ES-I3 (cell line): ENCODE measurements at regions not wholly inside any gene's neighbourhood (a gene's known extent, or its start where the extent isn't known, plus 50 kb on each side); places are given as distances from the start of the nearest gene placed in this dataset.

ENCODE experiments used
- H3K36me3 ChIP-seq: 2 replicates; pipeline ENCODE4 v1.6.1; 2013; ENCODE audit warnings: mild to moderate bottlenecking, low read length, control low read depth, moderate library complexity; ENCODE audit not compliant: insufficient read depth
- H3K4me1 ChIP-seq: 2 replicates; pipeline ENCODE4 v1.6.1; 2013; ENCODE audit warnings: mild to moderate bottlenecking, control low read depth, low read length; ENCODE audit not compliant: insufficient read depth
- H3K9ac ChIP-seq: 2 replicates; pipeline ENCODE4 v1.6.1; 2013; ENCODE audit warnings: low read depth, mild to moderate bottlenecking, low read length, moderate library complexity
- H3K9me3 ChIP-seq: 2 replicates; pipeline ENCODE4 v1.6.1; 2013; ENCODE audit warnings: mild to moderate bottlenecking, low read length, moderate library complexity; ENCODE audit not compliant: control insufficient read depth, insufficient read depth

DNA sequence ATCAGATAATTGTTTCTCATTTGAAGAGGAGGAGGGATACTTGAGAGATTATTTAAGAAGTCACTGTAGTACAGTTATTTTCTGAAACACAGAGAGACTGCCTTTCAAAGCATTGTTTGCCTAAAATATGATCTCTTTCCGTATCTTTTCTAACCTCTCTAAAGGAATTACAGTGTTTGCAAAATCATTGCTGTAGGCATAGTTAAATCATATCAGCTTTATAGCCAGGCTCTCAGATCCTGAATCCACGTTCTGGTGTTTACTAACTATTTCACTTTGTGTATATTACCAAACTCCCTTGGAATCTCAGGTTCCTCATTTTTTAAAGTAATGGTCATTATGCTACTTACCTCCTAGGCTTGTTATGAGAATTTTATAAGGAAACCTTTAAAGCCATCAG is 1151.6 kb upstream of the CDH9 start:
- no peaks in the 10 kb centered on the region for H3K9me3 ChIP-seq
- H3K36me3 ChIP-seq, result no peaks in the 10 kb centered on the region
- H3K4me1 ChIP-seq, result no peaks in the 10 kb centered on the region
- no peak overlapping the region for H3K9ac ChIP-seq

DNA sequence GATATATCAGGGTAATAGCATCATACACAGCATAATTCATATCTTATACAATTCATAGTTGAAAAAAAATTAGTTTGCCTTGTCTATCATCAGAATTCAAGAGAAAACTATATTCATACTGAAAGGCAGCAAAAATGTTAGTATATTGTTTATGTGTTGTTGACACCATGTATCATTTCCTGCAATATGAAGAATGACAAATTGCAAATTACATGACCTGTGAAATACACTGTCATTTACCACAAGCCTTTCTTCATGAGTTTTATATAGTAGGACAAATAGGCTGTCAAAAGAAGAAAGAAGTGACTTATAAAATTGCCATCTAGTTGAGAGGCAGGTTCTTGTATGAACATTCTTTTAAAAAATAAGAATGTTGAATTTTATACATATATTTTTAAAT is 1136.3 kb upstream of the CDH9 start:
- no peaks in the 10 kb centered on the region for H3K36me3 ChIP-seq
- no peak overlapping the region for H3K9ac ChIP-seq
- H3K9me3 ChIP-seq, result no peaks in the 10 kb centered on the region
- no peaks in the 10 kb centered on the region for H3K4me1 ChIP-seq

DNA sequence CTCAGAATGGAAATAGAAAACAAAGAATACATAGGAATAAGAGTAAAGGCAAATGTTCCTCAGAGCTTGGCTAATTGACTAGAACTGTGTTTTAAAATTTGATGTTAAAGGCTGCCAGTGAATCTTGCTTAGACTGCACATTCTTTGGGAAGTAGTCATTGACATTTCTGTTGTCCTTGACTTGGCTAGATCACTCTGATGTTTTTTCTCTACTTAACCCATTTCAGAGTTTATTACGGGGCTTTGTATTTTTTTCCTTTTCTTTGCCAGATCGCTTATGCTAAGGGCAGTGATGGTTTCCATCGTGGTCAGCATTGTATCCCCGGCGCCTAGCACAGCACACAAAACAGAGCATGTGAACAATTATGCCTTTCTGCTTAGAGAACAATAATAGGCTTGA is 1126.7 kb upstream of the CDH9 start:
- Histone ChIP-seq H3K4me1 (no peaks in the 10 kb centered on the region), H3K9ac (no peak overlapping the region), H3K9me3 (no peaks in the 10 kb centered on the region), H3K36me3 (no peaks in the 10 kb centered on the region)

GRCh38 chr5:28164568-28164967 is 1126.2 kb upstream of the CDH9 start:
- Histone ChIP-seq H3K4me1 (no peaks in the 10 kb centered on the region), H3K9me3 (no peaks in the 10 kb centered on the region), H3K36me3 (no peaks in the 10 kb centered on the region), H3K9ac (no peak overlapping the region)

GRCh38 chr5:28156981-28157380 is 1118.6 kb upstream of the CDH9 start:
- Histone ChIP-seq H3K4me1 (no peaks in the 10 kb centered on the region), H3K9me3 (no peaks in the 10 kb centered on the region), H3K9ac (no peak overlapping the region), H3K36me3 (no peaks in the 10 kb centered on the region)

DNA sequence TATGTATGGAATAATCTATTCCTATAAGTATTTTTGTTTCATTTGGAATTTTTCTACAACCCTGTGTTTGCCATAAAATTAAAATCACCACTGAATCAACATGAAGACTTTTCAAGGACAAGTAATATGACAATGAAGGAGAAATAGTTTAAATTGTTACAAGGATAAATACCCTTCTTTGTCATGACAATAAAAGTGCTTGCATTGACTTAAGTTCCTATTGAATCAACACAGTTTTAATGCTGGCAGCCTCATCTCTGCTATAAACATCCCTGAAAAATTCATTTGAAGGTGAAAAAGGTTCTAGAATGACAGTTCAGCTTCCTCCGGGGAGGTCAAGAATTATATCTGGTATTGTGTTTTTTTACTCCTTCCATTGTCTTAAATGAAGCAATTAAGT is 1105.1 kb upstream of the CDH9 start:
- Histone ChIP-seq H3K4me1 (no peaks in the 10 kb centered on the region), H3K36me3 (no peaks in the 10 kb centered on the region), H3K9ac (no peak overlapping the region), H3K9me3 (no peaks in the 10 kb centered on the region)

GRCh38 chr5:28132151-28132550 is 1093.8 kb upstream of the CDH9 start:
- H3K9ac ChIP-seq, result no peak overlapping the region
- no peaks in the 10 kb centered on the region; the same call in 1 of the 2 replicates for H3K9me3 ChIP-seq
- no peaks in the 10 kb centered on the region for H3K4me1 ChIP-seq
- H3K36me3 ChIP-seq, result no peaks in the 10 kb centered on the region

DNA sequence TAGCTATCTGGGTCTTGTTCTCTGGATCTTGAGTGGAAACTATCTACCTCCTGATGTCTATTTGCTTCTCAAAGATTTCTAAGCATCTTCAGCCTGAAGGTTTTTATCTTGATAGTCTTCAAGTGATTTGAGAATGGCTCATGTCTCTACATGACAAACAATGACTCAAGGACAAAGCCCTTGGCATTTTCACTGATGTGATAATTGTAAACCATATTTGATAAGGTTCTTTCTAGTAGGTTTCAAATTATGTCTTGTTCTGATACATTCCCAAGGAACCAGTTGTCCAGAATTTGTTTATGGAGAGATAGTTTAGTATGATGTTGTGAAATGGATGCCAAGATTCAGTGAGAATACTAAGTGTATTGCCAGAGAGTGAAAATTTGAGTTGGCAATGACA is 1079.3 kb upstream of the CDH9 start:
- Histone ChIP-seq H3K4me1 (no peaks in the 10 kb centered on the region), H3K36me3 (no peaks in the 10 kb centered on the region), H3K9ac (no peak overlapping the region), H3K9me3 (no peaks in the 10 kb centered on the region)

DNA sequence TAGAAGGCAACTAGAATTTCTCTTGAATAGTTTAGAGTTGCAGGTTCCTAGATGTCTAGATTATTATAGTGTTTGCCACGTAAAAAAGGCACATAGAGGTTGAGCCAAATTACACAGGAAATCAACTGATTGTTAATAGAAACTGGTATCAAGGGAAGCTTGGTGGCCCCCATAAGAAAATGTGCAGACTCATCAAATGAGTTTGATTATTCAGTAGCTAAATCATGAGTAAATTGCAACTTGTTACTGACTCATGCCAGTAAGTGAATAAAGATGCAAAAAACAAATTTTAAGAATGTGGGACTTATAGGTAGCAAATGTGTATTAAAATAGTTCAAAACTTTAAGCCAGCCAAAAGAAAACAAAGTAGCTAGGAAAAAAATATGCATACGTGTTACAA is 1078.9 kb upstream of the CDH9 start:
- Histone ChIP-seq H3K9me3 (no peaks in the 10 kb centered on the region), H3K9ac (no peak overlapping the region), H3K36me3 (no peaks in the 10 kb centered on the region), H3K4me1 (no peaks in the 10 kb centered on the region)

GRCh38 chr5:28110781-28111180 is 1072.4 kb upstream of the CDH9 start:
- Histone ChIP-seq H3K4me1 (no peaks in the 10 kb centered on the region), H3K9me3 (no peaks in the 10 kb centered on the region), H3K9ac (no peak overlapping the region), H3K36me3 (no peaks in the 10 kb centered on the region)

GRCh38 chr5:28104080-28104479 is 1065.7 kb upstream of the CDH9 start:
- H3K36me3 ChIP-seq, result no peaks in the 10 kb centered on the region
- no peaks in the 10 kb centered on the region for H3K9me3 ChIP-seq
- no peaks in the 10 kb centered on the region for H3K4me1 ChIP-seq
- H3K9ac ChIP-seq, result no peak overlapping the region

GRCh38 chr5:28084069-28084468 is 1045.7 kb upstream of the CDH9 start:
- Histone ChIP-seq H3K9me3 (no peaks in the 10 kb centered on the region), H3K9ac (no peak overlapping the region), H3K36me3 (no peaks in the 10 kb centered on the region), H3K4me1 (no peaks in the 10 kb centered on the region)

DNA sequence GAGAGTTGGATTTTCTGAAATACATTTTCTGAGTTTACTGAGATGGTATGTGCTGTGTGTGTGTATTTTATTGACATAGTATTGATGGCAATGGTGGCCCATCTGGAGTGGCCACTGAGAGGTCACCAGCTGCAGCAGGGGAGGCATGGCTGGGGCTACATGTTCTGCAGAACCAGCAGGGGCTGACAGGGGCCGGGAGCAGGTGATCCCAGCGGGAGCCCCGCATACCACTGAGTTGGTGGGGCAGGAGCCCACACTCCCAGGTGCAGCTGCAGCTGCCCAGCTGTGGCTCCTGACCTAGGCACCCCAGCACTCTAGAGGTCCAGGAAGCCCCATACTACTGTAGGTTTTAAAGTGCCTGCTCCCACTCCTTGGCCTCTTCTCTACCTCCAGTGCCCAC is 1044.2 kb upstream of the CDH9 start:
- Histone ChIP-seq H3K9ac (no peak overlapping the region), H3K9me3 (no peaks in the 10 kb centered on the region), H3K36me3 (no peaks in the 10 kb centered on the region), H3K4me1 (no peaks in the 10 kb centered on the region)

DNA sequence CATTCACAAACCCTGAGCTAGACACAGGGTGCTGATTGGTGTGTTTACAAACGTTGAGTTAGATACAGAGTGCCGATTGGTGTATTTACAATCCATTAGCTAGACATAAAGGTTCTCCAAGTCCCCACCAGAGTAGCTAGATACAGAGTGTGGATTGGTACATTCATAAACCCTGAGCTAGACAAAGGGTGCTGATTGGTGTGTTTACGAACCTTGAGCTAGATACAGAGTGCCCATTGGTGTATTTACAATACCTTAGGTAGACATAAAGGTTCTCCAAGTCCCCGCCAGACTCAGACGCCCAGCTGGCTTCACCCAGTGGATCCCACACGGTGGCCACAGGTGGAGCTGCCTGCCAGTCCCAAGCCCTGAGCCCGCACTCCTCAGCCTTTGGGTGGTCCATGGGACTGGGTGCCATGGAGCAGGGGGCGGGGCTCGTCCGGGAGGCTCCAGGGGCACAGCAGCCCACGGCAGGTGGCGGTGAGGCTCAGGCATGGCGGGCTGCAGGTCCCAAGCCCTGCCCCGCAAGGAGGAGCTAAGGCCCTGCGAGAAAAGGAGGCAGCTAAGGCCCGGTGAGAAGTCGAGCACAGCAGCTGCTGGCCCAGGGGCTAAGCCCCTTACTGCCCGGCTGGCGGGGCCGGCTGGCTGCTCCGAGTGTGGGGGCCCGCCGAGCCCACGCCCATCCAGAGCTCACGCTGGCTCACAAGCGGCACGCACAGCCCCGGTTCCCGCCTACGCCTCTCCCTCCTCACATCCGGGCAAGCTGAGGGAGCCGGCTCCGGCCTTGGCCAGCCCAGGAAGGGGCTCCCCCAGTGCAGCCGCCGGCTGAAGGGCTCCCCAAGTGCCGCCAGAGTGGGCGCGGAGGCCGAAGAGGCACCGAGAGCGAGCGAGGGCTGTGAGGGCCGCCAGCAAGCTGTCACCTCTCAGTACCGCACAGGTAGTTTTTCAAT is 1039.2 kb upstream of the CDH9 start:
- Histone ChIP-seq H3K9ac (no peak overlapping the region), H3K9me3 (no peaks in the 10 kb centered on the region), H3K4me1 (no peaks in the 10 kb centered on the region), H3K36me3 (no peaks in the 10 kb centered on the region)

GRCh38 chr5:28066856-28067255 is 1028.5 kb upstream of the CDH9 start:
- Histone ChIP-seq H3K4me1 (no peaks in the 10 kb centered on the region), H3K9ac (no peak overlapping the region), H3K36me3 (no peaks in the 10 kb centered on the region), H3K9me3 (no peaks in the 10 kb centered on the region)
